GM10248 (cell line): ENCODE measurements at regions not wholly inside any gene's neighbourhood (a gene's known extent, or its start where the extent isn't known, plus 50 kb on each side); places are given as distances from the start of the nearest gene placed in this dataset.

ENCODE experiments used
- CTCF ChIA-PET: fragments of 300-600 bp; sonication (Branson Sonifier 250); formaldehyde crosslinking; extraction: SDS; loops from one replicate; lab custom pipeline; 2021; ENCODE audit warnings: antibody characterized with exemption; lab: Yijun Ruan, JAX
- POLR2A ChIA-PET: fragments of 350-650 bp; sonication (Branson Sonifier 250); formaldehyde crosslinking; extraction: SDS; loops from one replicate; lab custom pipeline; 2020; ENCODE audit warnings: antibody characterized with exemption; lab: Yijun Ruan, JAX
- DNase-seq: peaks from one replicate; pipeline ENCODE4 v3.0.0; 2012; ENCODE audit errors: extremely low spot score
- TF ChIP-seq, protein P1 (sequence below): IDR thresholded peaks from 2 replicates; pipeline ENCODE4 v1.5.1; 2012; ENCODE audit warnings: mild to moderate bottlenecking, low read depth; ENCODE audit errors: extremely low read depth, missing control alignments, control extremely low read depth

DNA sequence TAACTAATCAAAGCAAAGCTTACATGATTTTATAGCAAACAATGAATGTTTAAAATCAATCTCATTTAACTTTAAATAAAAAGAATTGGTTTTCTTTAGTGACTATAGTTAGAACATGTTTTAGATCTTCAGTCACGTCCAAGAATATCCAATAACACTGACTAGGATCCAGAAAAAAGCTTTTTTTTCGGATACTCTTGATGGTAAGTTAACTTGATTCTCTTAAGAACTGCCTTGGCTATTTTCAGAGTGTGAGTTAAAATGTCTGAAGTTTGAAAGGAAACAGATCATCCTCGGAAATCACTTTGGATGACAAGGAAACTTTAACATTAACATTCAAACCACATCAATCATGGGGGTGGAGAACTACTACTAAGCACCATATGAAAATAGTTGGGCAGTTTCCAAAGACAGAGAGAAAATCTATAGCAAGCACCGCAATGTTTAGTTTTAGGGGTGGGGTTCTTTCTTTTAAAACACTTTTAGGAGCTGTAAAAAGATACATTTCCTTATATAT lies 83.7 kb upstream of the SLC27A6 start:
- DNase-seq = no peak
- POLR2A ChIA-PET = no interaction called here
- TF ChIP-seq, protein P1, sequence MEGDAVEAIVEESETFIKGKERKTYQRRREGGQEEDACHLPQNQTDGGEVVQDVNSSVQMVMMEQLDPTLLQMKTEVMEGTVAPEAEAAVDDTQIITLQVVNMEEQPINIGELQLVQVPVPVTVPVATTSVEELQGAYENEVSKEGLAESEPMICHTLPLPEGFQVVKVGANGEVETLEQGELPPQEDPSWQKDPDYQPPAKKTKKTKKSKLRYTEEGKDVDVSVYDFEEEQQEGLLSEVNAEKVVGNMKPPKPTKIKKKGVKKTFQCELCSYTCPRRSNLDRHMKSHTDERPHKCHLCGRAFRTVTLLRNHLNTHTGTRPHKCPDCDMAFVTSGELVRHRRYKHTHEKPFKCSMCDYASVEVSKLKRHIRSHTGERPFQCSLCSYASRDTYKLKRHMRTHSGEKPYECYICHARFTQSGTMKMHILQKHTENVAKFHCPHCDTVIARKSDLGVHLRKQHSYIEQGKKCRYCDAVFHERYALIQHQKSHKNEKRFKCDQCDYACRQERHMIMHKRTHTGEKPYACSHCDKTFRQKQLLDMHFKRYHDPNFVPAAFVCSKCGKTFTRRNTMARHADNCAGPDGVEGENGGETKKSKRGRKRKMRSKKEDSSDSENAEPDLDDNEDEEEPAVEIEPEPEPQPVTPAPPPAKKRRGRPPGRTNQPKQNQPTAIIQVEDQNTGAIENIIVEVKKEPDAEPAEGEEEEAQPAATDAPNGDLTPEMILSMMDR = no peak
- CTCF ChIA-PET = interaction anchor here (1.2 to 1.3 kb wide), 2 partner anchors 15 to 18 kb away, joined by 3 to 4 read pairs; no protein-coding TSS in a partner anchor

DNA sequence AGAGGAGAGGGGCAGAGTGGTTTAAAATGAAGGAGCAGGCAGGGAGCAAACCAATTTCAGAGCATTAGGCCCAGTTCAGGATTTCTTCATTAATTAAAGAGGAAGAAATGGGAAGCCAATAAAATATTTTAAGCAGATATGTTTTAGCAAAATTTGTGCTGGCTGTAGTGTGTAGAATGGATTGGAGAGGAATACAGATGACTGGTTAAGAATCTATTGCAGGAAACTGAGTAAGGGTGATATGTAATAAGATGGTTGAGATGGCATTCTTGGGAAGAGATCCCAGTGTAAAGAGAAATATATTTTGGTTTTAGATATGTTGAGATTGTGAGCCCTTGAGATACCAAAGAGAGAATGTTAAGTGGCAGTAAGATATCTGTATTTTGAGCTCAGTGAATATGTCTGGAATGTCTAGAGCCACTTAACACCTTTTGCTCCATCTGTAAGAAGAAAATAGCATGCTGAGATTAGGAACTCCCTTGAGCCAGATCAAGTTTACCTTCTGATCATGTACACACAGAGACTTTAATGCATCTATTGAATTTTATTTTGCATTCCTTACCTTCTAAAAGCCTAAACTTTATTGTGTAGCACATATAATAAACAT lies 79.5 kb upstream of the SLC27A6 start:
- TF ChIP-seq, protein P1 = no peak
- ChIA-PET CTCF (interaction anchor here (1.2 to 1.6 kb wide), 3 partner anchors 10 to 20 kb away, joined by 3 to 6 read pairs (median 4); no protein-coding TSS in a partner anchor), POLR2A (no interaction called here)
- no peak for DNase-seq

DNA sequence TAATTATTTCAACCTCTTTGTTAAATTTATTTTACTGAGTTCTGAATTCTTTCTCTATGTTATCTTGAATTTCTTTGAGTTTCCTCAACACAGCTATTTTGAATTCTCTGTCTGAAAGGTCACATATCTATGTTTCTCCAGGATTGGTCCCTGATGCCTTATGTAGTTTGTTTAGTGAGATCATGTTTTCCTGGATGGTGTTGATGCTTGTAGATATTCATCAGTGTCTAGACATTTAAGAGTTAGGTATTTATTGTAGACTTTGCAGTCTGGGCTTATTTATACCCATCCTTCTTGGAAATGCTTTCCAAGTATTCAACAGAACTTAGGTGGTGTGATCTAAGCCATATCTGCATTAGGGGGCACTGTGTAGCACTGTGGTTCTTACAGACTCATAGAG lies 70.2 kb upstream of the SLC27A6 start:
- TF ChIP-seq, protein P1 = no peak
- ChIA-PET POLR2A (no interaction called here), CTCF (interaction anchor here (1.8 to 2.6 kb wide), 2 partner anchors 9 to 11 kb away, joined by 6 to 12 read pairs; no protein-coding TSS in a partner anchor)
- no peak for DNase-seq

DNA sequence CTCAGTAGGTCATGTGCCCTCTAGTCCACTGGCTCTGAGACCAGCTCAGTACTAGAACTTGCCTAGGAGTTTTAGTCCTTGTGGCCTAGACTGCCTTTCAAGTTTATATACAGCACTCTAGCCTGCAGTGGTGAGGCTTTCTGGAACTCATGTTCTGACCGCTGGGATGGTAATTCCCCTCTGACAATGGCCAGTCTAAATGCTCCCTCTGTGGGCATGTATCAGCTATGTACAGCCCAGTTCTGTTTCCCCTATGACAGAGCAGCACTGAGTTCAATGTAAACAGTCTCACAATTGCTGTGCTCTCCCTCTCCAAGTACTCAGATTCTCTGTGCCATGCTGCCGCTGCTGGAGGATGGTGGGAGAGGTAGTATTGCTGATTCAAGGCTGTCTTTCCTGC lies 68.6 kb upstream of the SLC27A6 start:
- ChIA-PET POLR2A (no interaction called here), CTCF (interaction anchor here (1.3 to 1.8 kb wide), 3 partner anchors 10 to 15 kb away, joined by 3 to 6 read pairs (median 5); no protein-coding TSS in a partner anchor)
- TF ChIP-seq, protein P1 = no peak
- DNase-seq = no peak

DNA sequence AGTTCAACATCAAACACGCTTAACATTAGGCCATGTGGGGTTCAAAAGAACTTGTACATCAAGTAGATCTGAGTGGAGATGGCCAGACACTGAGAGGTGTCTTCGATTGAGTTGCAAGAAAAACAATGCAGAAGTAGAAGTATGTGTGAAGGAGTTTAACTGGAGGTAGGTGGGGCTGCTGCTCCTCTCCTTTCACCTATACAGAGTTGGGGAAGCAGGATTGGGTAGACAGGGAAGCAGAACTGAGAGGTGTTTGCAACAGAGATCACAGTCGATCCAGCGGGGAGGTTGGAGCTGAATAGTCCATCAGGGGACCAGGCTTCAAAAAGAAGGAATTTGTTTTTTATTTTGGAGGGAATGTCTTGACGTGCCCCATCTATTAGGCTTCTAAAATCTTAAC lies 61.7 kb upstream of the SLC27A6 start:
- TF ChIP-seq, protein P1 = no peak
- DNase-seq = no peak
- POLR2A ChIA-PET = no interaction called here
- CTCF ChIA-PET = interaction anchor here (4.2 kb wide), 1 partner anchor 867 kb away, joined by 13 read pairs; no protein-coding TSS in a partner anchor

DNA sequence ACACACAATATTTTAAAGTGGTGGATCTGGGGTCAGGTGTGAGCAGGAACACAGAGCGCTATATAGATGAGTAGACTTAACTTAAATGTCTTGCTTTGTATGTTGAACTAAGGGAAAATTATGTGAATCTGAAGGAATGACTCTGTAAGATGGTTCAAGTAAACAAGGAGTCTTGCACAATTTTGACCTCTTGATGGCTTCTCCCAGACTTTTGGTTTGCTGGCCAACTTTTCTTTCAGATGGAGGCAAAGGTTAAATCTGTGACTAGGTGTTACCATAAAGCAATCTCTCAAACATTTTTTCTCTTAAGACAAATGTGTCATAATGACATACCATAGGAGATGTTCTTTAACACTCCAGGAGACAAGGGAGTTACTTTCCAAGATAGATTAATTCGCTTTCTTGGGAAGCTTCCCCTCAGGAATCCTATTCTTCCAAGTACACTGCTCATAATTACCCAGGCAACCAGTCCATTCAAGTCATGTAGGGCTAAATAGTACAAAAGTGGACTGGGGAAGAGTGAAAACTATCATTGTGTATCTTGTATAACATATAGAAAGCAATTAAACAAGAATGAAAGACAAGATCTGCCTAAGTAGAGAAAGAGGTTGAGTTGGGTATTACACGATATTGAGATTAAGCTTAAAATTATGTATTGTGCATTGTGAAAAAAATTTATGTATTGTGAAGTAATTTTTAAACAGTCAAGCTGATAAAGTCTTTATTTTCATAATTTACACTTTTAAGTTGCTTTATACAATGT lies 60.3 kb upstream of the SLC27A6 start:
- ChIA-PET POLR2A (interaction anchor here (0.7 kb wide), 1 partner anchor 385 kb away, joined by 4 read pairs; no protein-coding TSS in a partner anchor), CTCF (interaction anchor here (0.8 to 3.3 kb wide), 10 partner anchors 10 to 230 kb away, joined by 3 to 35 read pairs (median 6); no protein-coding TSS in a partner anchor)
- TF ChIP-seq, protein P1 = no peak
- DNase-seq = no peak
